Iris pigment epithelial cell (primary cell): ENCODE measurements at regions not wholly inside any gene's neighbourhood (a gene's known extent, or its start where the extent isn't known, plus 50 kb on each side); places are given as distances from the start of the nearest gene placed in this dataset.
A peak's percentile ranks its signal among the peaks of the same experiment; 100 is the strongest.
"Not testable (repeated sequence)": the region's sequence is repeated elsewhere in the genome, so short reads cannot be mapped to it uniquely, and the experiment has no call there.

ENCODE experiments used
- DNase-seq: peaks from one replicate; pipeline ENCODE4 v3.0.0-alpha.2; 2011; ENCODE audit warnings: low read depth

- DNase-seq: peak; percentile 76
Observed at GRCh38 chr3:161914703-161915417, 418.3 kb downstream of the OTOL1 start.

- no peak for DNase-seq
Observed at GRCh38 chr3:161915418-161915750, 418.8 kb downstream of the OTOL1 start.

- DNase-seq: peak; percentile 22
Observed at GRCh38 chr3:161920196-161920595, 423.6 kb downstream of the OTOL1 start.

- DNase-seq: peak; percentile 11
Observed at GRCh38 chr3:161925749-161926360, 429.2 kb downstream of the OTOL1 start.

GRCh38 chr3:161927131-161927530 lies 430.5 kb downstream of the OTOL1 start:
- no peak for DNase-seq

- DNase-seq: no peak
Observed at GRCh38 chr3:161939918-161940620, 443.5 kb downstream of the OTOL1 start.

- no peak for DNase-seq
Observed at GRCh38 chr3:161940621-161940965, 444.0 kb downstream of the OTOL1 start.

- no peak for DNase-seq
Observed at GRCh38 chr3:161941891-161942290, 445.3 kb downstream of the OTOL1 start.

GRCh38 chr3:161943801-161944345 lies 447.3 kb downstream of the OTOL1 start:
- not testable (repeated sequence) for DNase-seq

GRCh38 chr3:161946443-161946960 lies 449.9 kb downstream of the OTOL1 start:
- DNase-seq: no peak

GRCh38 chr3:161950318-161950868 lies 453.8 kb downstream of the OTOL1 start:
- no peak for DNase-seq

- DNase-seq: peak; percentile 63
Observed at GRCh38 chr3:161957467-161957866, 460.9 kb downstream of the OTOL1 start.

- DNase-seq: no peak
Observed at GRCh38 chr3:161964857-161965256, 468.2 kb downstream of the OTOL1 start.

- DNase-seq: peak; percentile 70
Observed at GRCh38 chr3:161969867-161970266, 473.3 kb downstream of the OTOL1 start.

- no peak for DNase-seq
Observed at GRCh38 chr3:161975201-161975600, 478.6 kb downstream of the OTOL1 start.

- peak; percentile 61 for DNase-seq
Observed at GRCh38 chr3:161977063-161977462, 480.5 kb downstream of the OTOL1 start.

GRCh38 chr3:161977850-161978249 lies 481.2 kb downstream of the OTOL1 start:
- no peak for DNase-seq

- no peak for DNase-seq
Observed at GRCh38 chr3:161987933-161988332, 491.3 kb downstream of the OTOL1 start.

GRCh38 chr3:161989012-161989411 lies 492.4 kb downstream of the OTOL1 start:
- no peak for DNase-seq

- DNase-seq: no peak
Observed at GRCh38 chr3:161990036-161990435, 493.4 kb downstream of the OTOL1 start.

- DNase-seq: no peak
Observed at GRCh38 chr3:161991901-161992540, 495.4 kb downstream of the OTOL1 start.

- no peak for DNase-seq
Observed at GRCh38 chr3:161999846-162000245, 503.2 kb downstream of the OTOL1 start.
